Stomach (tissue), 8 donors: ENCODE measurements at regions not wholly inside any gene's neighbourhood (a gene's known extent, or its start where the extent isn't known, plus 50 kb on each side); places are given as distances from the start of the nearest gene placed in this dataset.
"Not testable (repeated sequence)": the region's sequence is repeated elsewhere in the genome, so short reads cannot be mapped to it uniquely, and the experiment has no call there.

Experiments used
- DNase-seq, 2 donors: peaks; one replicate each; pipeline versions ENCODE4 v3.0.0 to v3.0.0-alpha.2; 2013 to 2019
- H3K27ac ChIP-seq, 5 donors: fragments of 200-600 bp in 4 of 5; sonication (generic) in 4 of 5; one replicate each; pipeline ENCODE4 v1.5.1; 2013 to 2019; ENCODE audit warnings: mild to moderate bottlenecking in 1 of 5, moderate library complexity in 1 of 5
- H3K27me3 ChIP-seq, 3 donors: fragments of 200-600 bp; sonication (generic); one replicate each; pipeline ENCODE4 v1.5.1; 2017 to 2019; ENCODE audit warnings: mixed run types in 1 of 3
- H3K36me3 ChIP-seq, 4 donors: fragments of 200-600 bp; sonication (generic); 1 replicate in 3 of 4; 2 replicates in 1 of 4; pipeline ENCODE4 v1.5.1; 2016 to 2019
- H3K4me1 ChIP-seq, 4 donors: fragments of 200-600 bp; sonication (generic); one replicate each; pipeline ENCODE4 v1.5.1; 2016 to 2019
- H3K4me3 ChIP-seq, 4 donors: fragments of 200-600 bp; sonication (generic) in 3 of 4; one replicate each; pipeline ENCODE4 v1.5.1; 2016 to 2019; ENCODE audit warnings: mild to moderate bottlenecking in 1 of 4
- H3K9me3 ChIP-seq, 4 donors: fragments of 200-600 bp; sonication (generic); one replicate each; pipeline ENCODE4 v1.5.1; 2016 to 2019
- EP300 ChIP-seq: sonication (generic); formaldehyde crosslinking; IDR thresholded peaks from one replicate; pipeline ENCODE4 v1.6.1; 2017; ENCODE audit warnings: antibody characterized with exemption
- POLR2A ChIP-seq, 4 donors: fragments of 450-650 bp; IDR thresholded peaks; one replicate each; pipeline ENCODE4 v1.6.1; 2016; ENCODE audit warnings: antibody characterized with exemption in 4 of 4, control low read depth in 2 of 4, mild to moderate bottlenecking in 1 of 4, moderate library complexity in 1 of 4
- POLR2AphosphoS5 ChIP-seq, 3 donors: sonication (generic); formaldehyde crosslinking; IDR thresholded peaks; one replicate each; pipeline ENCODE4 v1.6.1; 2016; ENCODE audit warnings: antibody characterized with exemption in 3 of 3
- WGBS, 5 donors: extraction: QIAGEN DNeasy Blood & Tissue Kit in 3 of 5; methylation state at CpG; one replicate each; pipeline versions ENCODE4 v1.1.5 to v1.1.7; 2013 to 2018; 5-methylcytosine and 5-hydroxymethylcytosine counted together
- intact Hi-C: fragments of 100-400 bp; cut with DNase I; formaldehyde crosslinking; loops from one replicate; pipeline ENCODE4 v1.15.1; 2023; ENCODE audit warnings: low total_unique reads
- TF ChIP-seq, protein P1 (sequence below), 7 experiments: fragments of 450-650 bp in 4 of 7; fragments of 200-600 bp in 3 of 7; sonication (generic) in 3 of 7; IDR thresholded peaks; one replicate each; pipeline ENCODE4 v1.5.1; 2016 to 2019; ENCODE audit warnings: antibody characterized with exemption in 7 of 7, control low read depth in 2 of 7, mild to moderate bottlenecking in 1 of 7
- donor health status: healthy with polysubstance abuse.
- donor health status: Bipolar disorder and iron deficiency.
- donor health status: healthy.

DNA sequence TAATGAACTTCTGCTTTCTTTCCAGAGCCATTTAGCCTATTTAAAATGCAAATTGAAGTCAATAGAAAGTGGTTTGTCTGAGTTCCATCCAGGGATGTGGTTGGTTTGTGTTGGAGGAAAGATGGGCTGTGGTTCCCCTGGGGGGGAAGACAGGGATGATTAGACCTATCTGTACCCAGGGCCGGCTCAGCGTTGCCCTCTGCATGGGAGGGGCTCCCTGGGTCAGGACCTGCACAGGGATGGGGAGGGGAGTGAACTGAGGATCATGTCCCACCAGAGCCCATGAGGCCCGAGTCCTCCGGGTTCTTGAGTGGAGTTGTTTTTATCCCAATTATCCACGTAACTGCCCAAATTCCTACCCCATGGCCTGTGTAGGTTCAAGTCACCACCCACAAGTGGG lies 76.9 kb upstream of the SFSWAP start:
- H3K27ac ChIP-seq: no peak overlapping the region
- H3K4me1 ChIP-seq: no peaks in the 10 kb centered on the region
- no peak overlapping the region for H3K4me3 ChIP-seq
- no peaks in the 10 kb centered on the region for H3K9me3 ChIP-seq
- WGBS, 5 donors: 50 to 70% (median 65%) methylated on average over 5 of the region's 5 CpGs
- intact Hi-C loops: no loop called here
- no peaks in the 10 kb centered on the region for H3K36me3 ChIP-seq
- H3K27me3 ChIP-seq: peaks cover 0 to 78% (median 16%) of the 10 kb centered on the region in 3 donors
- DNase-seq: no peak
- TF ChIP-seq POLR2AphosphoS5 (IDR thresholded peaks at IDR 0.05) (no peak), POLR2A (IDR thresholded peaks at IDR 0.05) (no peak), EP300 (no peak)
- TF ChIP-seq, protein P1, sequence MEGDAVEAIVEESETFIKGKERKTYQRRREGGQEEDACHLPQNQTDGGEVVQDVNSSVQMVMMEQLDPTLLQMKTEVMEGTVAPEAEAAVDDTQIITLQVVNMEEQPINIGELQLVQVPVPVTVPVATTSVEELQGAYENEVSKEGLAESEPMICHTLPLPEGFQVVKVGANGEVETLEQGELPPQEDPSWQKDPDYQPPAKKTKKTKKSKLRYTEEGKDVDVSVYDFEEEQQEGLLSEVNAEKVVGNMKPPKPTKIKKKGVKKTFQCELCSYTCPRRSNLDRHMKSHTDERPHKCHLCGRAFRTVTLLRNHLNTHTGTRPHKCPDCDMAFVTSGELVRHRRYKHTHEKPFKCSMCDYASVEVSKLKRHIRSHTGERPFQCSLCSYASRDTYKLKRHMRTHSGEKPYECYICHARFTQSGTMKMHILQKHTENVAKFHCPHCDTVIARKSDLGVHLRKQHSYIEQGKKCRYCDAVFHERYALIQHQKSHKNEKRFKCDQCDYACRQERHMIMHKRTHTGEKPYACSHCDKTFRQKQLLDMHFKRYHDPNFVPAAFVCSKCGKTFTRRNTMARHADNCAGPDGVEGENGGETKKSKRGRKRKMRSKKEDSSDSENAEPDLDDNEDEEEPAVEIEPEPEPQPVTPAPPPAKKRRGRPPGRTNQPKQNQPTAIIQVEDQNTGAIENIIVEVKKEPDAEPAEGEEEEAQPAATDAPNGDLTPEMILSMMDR (IDR thresholded peaks at IDR 0.05): no peak

DNA sequence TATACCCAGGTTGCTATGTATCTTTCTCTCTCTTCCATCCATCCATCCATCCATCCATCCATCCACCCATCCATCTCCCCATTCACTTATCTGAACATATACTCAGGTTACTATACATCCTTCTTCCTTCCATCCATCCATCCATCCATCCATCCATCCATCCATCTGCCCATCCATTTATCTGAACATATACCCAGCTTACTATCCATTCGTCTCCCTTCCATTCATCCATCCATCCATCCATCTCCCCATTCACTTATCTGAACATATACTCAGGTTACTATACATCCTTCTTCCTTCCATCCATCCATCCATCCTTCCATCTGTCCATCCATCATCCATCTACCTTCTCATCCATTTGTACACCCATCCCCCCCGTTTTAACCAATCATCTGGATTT lies 75.9 kb upstream of the SFSWAP start:
- H3K27ac ChIP-seq, H3K9me3 ChIP-seq, H3K4me1 ChIP-seq, H3K36me3 ChIP-seq, H3K4me3 ChIP-seq, intact Hi-C loops, DNase-seq: not testable (repeated sequence)
- 63 to 79% (median 77%) methylated on average over 2 of the region's 2 CpGs for WGBS, 5 donors
- peaks cover 0 to 78% (median 20%) of the 10 kb centered on the region in 3 donors for H3K27me3 ChIP-seq

DNA sequence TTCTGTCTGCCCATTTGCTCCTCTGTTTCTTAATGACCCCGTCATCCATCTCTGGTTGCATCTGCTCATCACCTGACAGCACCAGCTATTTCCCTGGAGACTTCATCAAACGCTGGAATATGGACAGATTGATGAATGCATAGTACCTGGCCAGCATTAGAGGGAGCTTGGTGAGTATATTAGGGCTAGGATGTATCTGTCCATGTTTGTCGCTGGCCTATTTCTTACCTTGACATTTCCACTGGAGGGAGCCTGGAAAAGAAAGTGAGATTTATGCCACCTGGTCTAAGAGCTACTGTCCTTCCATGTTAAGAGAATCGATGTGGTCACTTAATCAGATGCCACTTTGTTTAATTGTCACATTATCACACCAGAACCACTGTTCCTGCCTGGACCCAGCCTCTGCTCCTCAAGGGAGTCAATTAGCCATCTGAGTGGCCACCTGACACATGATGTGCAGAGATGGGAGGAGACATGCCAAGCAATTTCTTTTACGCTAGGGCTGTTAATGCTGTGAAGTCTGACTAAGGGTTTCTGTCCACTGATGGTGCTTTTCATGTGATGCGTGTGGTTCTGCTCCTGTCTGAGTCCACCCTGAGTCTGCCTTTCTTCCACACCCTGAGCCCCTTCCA lies 75.3 kb upstream of the SFSWAP start:
- Histone ChIP-seq H3K36me3 (no peaks in the 10 kb centered on the region), H3K27me3 (peaks cover 0 to 78% (median 20%) of the 10 kb centered on the region in 3 donors), H3K27ac (no peak overlapping the region), H3K4me3 (no peak overlapping the region), H3K4me1 (no peaks in the 10 kb centered on the region), H3K9me3 (no peaks in the 10 kb centered on the region)
- TF ChIP-seq EP300: no peak
- TF ChIP-seq POLR2AphosphoS5 (IDR thresholded peaks at IDR 0.05): no peak
- TF ChIP-seq POLR2A (IDR thresholded peaks at IDR 0.05): no peak
- TF ChIP-seq, protein P1 (IDR thresholded peaks at IDR 0.05): no peak
- intact Hi-C loops: no loop called here
- DNase-seq: no peak
- 63 to 82% (median 74%) methylated on average over 6 of the region's 6 CpGs for WGBS, 5 donors

DNA sequence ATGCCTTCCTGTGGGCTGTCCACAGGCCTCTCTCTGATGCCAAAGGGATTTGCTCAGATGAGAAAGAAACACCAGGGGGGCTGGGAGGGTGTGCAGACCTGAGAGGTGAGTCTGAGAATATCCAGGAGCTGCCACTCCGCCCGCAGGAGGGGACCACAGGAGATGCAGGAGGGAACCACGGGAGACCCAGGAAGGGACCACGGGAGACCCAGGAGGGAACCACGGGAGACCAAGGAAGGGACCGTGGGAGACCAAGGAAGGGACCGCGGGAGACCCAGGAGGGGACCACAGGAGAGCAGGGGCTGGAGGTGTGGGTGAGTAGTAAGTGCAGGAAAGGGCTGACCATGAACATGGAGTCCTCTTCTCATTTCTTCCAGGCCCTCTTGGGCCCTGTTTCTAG lies 74.6 kb upstream of the SFSWAP start:
- intact Hi-C loops: no loop called here
- Histone ChIP-seq H3K9me3 (no peaks in the 10 kb centered on the region), H3K4me1 (no peaks in the 10 kb centered on the region), H3K27me3 (peaks cover 0 to 71% (median 20%) of the 10 kb centered on the region in 3 donors), H3K27ac (no peak overlapping the region), H3K4me3 (no peak overlapping the region), H3K36me3 (no peaks in the 10 kb centered on the region)
- WGBS, 5 donors: 87 to 93% (median 92%) methylated on average over 8 of the region's 8 CpGs
- DNase-seq: no peak
- TF ChIP-seq POLR2AphosphoS5 (IDR thresholded peaks at IDR 0.05): no peak

DNA sequence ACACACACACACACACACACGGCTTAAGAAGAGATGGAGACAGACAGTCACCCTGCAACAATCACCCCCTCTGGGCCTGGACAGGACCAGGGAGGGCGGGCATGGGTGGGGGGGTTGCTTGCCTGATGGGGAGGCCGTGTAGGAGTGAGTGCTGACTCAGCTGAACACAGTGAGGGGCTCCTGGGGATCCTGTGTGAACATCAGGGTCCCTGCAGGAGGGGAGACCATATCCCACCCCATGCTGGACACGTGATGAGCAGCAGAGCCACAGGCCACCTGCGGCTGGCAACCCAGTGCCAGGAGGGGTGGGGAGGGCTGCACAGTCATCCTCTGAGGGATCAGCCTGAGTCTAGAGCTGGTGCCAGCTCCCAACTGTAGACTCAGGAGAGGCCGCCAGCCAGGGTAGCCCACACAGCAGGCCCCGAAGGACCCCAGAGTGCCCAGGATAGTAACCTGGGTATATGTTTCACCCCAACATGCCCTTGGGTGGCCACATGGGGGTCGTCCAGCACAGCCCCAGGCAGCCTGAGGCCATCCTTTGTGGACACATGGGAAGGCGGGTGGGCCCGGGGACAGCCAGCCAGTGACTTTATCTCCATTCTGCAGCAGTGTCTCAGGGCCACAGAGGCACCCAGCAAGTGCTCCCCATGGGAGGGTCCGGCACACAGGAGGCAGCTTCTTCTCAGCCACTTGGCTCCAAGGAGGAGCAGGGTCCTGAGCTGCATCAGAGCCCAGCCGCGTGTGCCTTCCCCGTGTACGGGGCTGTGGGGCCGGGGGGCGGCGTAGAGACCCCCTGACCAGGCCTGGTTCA lies 73.7 kb upstream of the SFSWAP start:
- H3K9me3 ChIP-seq: no peaks in the 10 kb centered on the region
- 61 to 84% (median 69%) methylated on average over 8 to 18 of the region's 18 CpGs for WGBS, 5 donors
- no peak for TF ChIP-seq EP300
- TF ChIP-seq, protein P1 (IDR thresholded peaks at IDR 0.05): no peak
- no peak for TF ChIP-seq POLR2AphosphoS5 (IDR thresholded peaks at IDR 0.05)
- no peak for TF ChIP-seq POLR2A (IDR thresholded peaks at IDR 0.05)
- H3K4me3 ChIP-seq: no peak overlapping the region
- intact Hi-C loops: no loop called here
- no peaks in the 10 kb centered on the region for H3K4me1 ChIP-seq
- H3K36me3 ChIP-seq: no peaks in the 10 kb centered on the region
- no peak overlapping the region for H3K27ac ChIP-seq
- DNase-seq: no peak
- H3K27me3 ChIP-seq: peaks cover 0 to 72% (median 20%) of the 10 kb centered on the region in 3 donors
